ENCODE measurements at regions not wholly inside any gene's neighbourhood (a gene's known extent, or its start where the extent isn't known, plus 50 kb on each side); places are given as distances from the start of the nearest gene placed in this dataset.

DNA sequence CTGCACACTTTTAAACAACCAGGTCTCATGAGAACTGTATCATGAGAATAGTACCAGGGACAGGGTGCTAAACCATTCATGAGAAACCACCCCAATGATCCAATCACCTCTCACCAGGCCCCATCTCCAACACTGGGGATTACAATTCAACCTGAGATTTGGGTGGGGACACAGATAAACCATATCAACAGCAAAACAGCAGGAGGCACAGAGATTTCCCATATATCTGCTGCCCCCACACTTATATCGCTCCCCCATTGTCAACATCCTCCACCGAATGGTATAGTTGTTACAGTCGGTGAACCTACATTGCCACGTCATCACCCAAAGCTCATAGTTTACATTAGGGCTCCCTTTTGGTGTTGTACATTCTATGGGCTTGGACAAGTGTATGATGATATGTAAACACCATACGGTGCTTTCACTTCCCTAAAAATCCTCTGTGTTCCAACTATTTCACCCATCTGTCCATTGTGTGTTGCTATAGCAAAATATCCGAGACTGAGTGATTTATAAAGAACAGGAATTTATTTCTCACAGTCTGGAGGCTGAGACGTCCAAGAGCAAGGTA, 224.8 kb downstream of the FAM43A start:
- TF ChIP-seq, protein P1, sequence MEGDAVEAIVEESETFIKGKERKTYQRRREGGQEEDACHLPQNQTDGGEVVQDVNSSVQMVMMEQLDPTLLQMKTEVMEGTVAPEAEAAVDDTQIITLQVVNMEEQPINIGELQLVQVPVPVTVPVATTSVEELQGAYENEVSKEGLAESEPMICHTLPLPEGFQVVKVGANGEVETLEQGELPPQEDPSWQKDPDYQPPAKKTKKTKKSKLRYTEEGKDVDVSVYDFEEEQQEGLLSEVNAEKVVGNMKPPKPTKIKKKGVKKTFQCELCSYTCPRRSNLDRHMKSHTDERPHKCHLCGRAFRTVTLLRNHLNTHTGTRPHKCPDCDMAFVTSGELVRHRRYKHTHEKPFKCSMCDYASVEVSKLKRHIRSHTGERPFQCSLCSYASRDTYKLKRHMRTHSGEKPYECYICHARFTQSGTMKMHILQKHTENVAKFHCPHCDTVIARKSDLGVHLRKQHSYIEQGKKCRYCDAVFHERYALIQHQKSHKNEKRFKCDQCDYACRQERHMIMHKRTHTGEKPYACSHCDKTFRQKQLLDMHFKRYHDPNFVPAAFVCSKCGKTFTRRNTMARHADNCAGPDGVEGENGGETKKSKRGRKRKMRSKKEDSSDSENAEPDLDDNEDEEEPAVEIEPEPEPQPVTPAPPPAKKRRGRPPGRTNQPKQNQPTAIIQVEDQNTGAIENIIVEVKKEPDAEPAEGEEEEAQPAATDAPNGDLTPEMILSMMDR (IDR thresholded peaks at IDR 0.05; ENCODE audit: low read length), result no peak
- no peak for TF ChIP-seq EZH2 (optimal IDR thresholded peaks at IDR 0.05; ENCODE audit: low read depth, low read length)
- TF ChIP-seq EZH2phosphoT487 (IDR thresholded peaks at IDR 0.05; ENCODE audit: low read length), result no peak

All from MM.1S (cell line).